Fibroblast of skin of scalp (primary cell): ENCODE measurements at regions not wholly inside any gene's neighbourhood (a gene's known extent, or its start where the extent isn't known, plus 50 kb on each side); places are given as distances from the start of the nearest gene placed in this dataset.
A peak's percentile ranks its signal among the peaks of the same experiment; 100 is the strongest.

ENCODE experiments used
- DNase-seq: peaks from one replicate; pipeline ENCODE4 v3.0.0-alpha.2; 2013

GRCh38 chr4:15130441-15130840 is 128.2 kb downstream of the CPEB2 start:
- peak; percentile 32 for DNase-seq

GRCh38 chr4:15131551-15131950 is 129.3 kb downstream of the CPEB2 start:
- DNase-seq = no peak

DNA sequence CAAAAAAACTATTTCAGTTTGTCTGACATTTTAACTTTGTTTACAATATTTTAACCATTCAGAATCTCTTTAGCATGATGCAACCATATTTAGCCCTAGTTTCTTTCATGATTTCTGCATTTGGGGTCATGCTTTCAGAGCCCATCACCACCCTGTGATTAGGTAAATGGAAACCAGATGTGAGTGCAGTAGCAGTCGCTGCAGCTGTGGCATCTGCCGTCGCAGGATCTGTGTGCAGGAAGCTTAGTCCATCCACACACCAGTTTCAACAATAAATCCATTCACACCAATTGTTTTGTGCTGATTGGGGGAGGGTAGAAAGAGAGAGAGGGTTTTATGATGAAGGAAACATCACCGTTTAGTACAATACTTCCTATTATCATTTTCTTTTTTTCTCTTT is 130.5 kb downstream of the CPEB2 start:
- peak; percentile 40 for DNase-seq

- no peak for DNase-seq
Measured at GRCh38 chr4:15139599-15139998, 137.3 kb downstream of the CPEB2 start.

DNA sequence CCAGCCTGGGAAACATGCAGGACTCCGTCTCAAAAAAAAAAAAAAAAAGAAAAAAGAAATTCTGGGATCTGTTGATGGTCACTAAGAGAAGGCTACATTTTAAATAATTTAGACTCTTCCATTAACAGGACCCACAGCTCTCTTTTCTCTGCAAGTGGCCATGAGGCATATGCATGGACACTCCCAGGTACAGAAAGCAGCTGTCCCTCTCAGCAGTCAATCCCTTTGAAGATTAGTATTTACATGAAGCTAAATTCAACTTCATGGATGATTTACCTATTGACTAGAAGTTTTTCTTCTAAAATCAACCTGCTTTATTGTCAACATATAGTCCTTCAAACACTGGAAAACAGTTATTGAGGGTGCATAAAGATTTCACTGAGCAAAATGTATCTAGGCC is 139.9 kb downstream of the CPEB2 start:
- no peak for DNase-seq

DNA sequence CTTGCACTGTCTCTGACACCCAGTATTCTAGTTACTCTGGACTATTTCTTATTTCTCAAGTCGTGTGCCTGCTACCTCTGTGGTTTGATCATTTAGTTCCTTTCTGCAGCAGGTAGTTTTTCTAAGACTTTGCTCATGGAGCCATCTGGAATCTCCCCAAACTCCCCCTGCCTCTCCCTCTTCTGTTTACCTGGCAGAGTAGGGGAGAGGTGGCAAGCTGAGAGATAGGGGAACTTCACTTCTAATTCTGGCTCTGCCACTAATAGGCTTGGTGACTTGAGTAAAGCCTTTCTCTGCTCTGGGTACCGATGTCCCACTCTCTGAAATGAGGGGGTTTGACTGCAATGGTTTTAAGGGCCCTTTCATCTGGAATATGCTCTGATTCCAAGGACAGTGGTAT is 141.3 kb downstream of the CPEB2 start:
- no peak for DNase-seq

- no peak for DNase-seq
Measured at GRCh38 chr4:15144249-15144966, 142.1 kb downstream of the CPEB2 start.

DNA sequence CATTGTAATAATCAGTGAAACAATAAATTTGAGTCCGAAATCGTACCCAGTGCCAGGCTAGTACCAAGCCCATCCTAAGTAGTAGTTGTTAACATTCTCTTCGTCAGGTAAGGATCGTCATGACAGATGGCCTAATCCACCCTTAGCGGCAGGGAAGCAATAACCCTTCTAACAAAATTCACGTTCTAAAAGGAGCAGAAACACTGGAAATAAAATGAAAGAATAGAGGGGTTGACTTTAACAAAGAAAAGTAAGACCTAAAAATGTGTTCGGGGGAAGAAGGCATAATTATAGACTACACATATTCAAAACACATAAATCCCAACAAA is 142.7 kb downstream of the CPEB2 start:
- no peak for DNase-seq

- DNase-seq = no peak
Measured at GRCh38 chr4:15145709-15146108, 143.4 kb downstream of the CPEB2 start.

DNA sequence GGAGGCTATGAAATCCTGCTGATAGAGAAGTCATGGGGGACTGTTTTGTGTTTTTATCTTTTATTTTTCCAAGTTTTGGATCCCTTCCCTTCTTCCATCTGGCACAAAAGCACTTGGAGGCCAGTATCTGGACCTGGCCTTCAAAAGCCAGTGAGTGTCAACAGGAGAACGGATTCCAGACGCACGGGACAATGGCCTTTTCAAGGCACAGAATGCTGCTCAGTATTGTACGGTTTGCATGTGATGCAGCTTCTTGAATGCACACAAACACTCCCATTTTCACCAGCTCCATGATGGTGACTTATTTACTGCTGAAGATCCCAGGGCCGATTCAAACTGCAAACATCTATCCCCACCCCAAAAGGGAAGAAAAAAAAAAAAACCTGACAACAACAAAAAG is 145.4 kb downstream of the CPEB2 start:
- DNase-seq = no peak

DNA sequence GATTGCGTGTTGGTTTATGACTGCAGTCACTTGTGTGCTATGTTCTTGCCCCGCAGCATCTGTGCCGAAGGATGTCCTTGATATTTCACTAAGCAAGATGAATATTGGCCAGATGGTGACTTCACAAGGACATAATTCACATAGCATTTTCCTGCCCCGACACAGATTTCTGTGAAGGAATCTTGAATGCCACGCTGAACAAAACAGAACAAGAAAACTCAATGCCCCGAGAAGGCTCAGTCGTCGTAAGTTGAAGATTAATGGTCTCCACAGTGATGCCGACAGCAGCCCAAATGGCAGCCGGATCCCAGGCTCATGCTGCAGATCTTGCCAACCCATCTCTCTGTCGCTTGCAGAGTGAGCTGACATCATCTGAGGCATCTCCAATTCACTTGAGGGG is 145.9 kb downstream of the CPEB2 start:
- no peak for DNase-seq

- no peak for DNase-seq
Measured at GRCh38 chr4:15148691-15149090, 146.4 kb downstream of the CPEB2 start.

DNA sequence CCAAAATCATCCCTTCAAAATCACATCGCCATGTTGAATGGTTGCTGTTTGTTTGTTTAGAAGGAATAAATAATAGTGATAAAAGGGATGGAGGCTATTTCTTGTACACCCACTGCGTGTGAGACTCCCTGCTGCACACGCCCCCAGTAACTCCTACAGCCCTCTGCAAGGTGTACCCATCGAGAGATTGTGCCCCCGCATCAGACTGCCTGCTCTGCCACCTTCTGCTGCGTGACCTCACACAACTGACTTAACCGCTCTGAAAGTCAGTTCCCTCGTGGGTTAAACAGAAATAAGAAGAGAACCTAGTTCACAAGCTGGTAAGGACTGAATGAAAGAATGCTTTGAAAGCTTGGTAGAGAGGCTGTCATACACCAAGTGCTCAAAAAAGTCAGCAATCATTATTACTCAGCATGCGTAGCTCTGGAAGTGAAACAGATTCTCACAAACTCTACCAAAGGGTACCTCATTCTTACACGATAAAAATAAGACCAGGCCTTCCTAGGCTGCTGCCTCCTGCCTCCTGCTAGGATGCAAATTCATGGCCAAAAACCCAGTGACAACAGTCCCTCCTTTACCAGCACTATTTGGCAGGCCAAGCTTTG is 147.1 kb downstream of the CPEB2 start:
- DNase-seq = no peak

GRCh38 chr4:15149839-15150592 is 147.7 kb downstream of the CPEB2 start:
- DNase-seq = peak; percentile 89

GRCh38 chr4:15150631-15151030 is 148.3 kb downstream of the CPEB2 start:
- no peak for DNase-seq

DNA sequence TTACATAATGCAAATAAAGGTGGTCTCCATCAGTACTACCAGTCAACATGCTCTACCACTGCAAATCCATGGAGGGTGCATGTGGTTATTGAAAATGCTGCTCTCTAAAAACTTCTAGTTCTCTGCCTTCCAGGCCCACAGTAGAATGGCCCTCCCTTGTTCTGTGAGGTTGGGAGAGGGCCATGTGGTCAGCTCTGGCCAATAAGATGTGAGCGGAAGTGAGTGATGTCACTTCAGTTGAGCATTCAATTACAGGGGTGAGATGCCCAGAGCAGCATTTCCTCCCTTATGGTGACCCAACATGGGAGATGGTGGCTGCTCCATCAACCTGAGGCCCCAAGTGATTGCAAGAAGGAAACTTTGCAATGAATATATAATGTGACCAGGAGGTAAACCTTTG is 148.8 kb downstream of the CPEB2 start:
- DNase-seq = no peak

DNA sequence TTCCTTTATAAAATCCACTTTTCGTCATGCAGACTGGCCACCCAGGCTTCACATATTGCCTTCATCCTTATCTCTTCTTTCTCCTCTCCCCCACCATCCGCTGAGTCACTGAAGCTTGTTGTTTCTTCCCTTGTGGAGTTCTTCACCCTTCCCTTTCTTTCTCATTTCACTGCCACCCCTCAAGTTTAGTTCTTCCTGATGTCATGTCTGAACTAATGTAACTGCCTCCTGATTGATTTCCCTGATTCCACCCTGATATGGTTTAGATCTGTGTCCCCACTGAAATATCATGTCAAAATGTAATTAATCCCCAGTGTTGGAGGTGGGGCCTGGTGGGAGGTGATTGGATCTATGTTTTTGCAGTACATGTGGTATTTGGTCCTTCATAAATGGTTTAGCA is 151.4 kb downstream of the CPEB2 start:
- no peak for DNase-seq

DNA sequence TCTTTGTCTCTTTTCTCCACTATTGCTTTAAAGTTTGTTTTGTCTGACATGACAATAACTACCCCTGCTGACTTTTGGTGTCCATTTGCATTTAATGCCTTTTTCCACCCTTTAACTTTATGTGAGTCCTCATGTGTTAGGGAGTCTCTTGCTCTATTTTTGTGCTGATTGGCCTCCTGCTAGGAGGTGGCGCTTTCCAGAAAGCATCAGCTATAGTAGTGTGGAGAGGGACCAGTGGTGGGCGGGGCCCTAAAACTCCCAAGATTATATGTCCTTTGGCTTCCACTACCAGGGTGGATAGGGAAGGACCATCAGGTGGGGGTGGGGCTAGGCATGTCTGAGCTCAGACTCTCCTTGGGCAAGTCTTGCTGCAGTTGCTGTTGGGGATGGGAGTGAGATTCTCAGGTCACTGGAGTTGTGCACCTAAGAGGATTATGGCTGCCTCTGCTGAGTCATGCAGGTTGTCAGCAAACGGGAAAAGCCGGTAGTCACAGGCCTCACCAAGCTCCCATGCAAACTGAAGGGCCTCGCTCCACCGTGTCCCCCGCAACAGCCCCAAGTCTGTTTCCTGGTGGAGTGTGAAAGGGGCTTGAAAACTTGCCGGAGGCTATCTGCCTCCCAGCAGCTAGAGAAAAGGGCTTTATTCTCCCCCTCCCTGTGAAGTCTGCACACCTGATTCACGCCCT is 156.3 kb downstream of the CPEB2 start:
- DNase-seq = no peak

DNA sequence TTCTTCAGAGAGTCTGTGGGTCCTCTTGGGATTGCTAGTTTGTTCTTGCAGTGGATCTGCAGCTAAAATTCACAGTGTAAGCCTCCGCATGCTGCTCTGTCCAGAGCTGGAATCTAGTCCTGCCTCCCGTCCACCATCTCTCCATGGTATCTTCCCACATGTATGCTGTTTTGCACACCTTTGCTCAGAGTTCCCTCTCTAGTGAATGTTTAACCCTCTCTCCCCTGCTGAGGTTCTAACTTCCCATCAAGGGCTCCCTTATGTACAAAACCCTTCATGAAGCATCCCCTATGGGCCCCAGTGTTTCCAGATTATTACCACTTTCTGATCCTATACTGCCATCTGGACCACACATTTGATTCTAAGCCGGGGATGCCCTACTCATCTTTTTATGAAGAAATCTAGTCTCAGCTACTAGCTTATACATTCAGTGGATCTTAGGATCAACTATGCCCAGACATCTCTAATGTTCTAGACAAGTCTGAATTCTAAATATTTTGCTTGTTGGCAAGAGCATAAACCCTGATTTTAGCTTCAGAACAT is 157.3 kb downstream of the CPEB2 start:
- DNase-seq = no peak

DNA sequence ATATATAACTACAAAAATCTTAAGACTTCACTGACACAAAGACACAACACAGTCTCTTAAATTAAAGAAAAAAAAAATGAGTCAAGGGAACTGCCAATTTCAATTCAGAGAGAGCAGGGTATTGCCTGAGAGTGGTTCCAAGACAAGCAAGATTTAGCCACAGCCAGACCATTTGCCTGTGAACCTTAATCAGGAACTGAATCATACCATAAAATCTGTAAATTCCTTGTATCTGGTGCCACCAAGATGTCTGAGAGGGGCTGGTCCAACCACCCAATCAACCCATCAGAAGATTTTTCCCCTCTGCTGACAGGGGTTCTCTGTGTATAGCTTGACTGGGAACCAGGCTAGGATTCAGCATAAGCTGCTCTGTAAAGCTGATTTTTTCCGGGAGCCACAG is 159.2 kb downstream of the CPEB2 start:
- DNase-seq = peak; percentile 40

GRCh38 chr4:15162046-15162445 is 159.8 kb downstream of the CPEB2 start:
- no peak for DNase-seq

DNA sequence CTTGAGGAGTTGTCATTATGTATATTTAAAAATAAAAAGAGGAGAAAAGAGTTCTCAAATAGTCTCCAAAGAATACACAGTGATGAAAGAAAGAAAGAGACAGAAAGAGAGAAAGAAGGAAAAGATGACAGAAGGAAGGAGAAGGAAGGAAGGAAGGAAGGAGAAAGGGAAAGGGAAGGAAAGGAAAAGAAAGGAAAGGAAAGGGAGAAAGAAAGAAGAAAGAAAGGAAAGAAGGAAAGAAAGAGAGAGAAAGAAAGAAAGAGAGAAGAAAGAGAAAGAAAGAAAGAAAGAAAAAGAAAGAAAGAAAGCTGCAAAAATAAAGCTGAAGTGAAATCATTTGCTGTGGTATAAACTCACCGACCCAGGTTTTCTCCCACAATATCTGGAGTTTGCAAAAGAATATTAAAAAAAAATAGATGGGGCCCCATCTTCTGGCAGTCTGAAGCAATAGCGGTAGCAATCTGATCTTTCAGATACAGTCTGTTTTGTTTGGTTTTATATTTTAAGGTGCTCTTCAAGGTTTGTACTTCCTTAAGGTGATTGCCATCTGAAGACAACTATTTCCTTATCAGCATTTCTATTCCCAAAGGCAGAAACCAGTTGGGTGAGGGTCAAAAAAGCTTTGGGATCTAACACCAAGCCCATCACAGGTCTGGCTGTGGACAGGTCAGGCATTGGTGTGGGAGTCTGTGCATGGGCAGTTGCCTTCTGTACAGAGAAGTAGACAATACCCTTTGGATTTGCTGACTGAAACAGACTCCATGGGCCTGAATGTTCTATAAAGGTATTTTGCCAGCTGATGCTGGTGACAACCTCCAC is 160.4 kb downstream of the CPEB2 start:
- peak; percentile 53 for DNase-seq
